SK-N-SH (cell line): ENCODE measurements at regions not wholly inside any gene's neighbourhood (a gene's known extent, or its start where the extent isn't known, plus 50 kb on each side); places are given as distances from the start of the nearest gene placed in this dataset.

Experiments
- CTCF ChIA-PET: fragments of 300-600, 350-600 bp; formaldehyde crosslinking; extraction: SDS; loops from one replicate; lab custom pipeline; 2021; lab: Yijun Ruan, JAX
- POLR2A ChIA-PET: fragments of 350-600 bp; sonication (Branson Sonifier 250); formaldehyde crosslinking; extraction: SDS; loops from one replicate; lab custom pipeline; 2020; ENCODE audit warnings: antibody characterized with exemption, inconsistent platforms; lab: Yijun Ruan, JAX
- DNase-seq: peaks from one replicate; pipeline ENCODE4 v3.0.0; 2012
- H2AFZ ChIP-seq: fragments of 200-600 bp; sonication (generic); 2 replicates; pipeline ENCODE4 v1.8.1; 2016; ENCODE audit warnings: antibody characterized with exemption, mild to moderate bottlenecking, low read depth
- H3F3A ChIP-seq: fragments of 200-600 bp; sonication (generic); replicated peaks from 2 replicates; pipeline ENCODE3; 2016; ENCODE audit warnings: antibody characterized with exemption, mild to moderate bottlenecking; ENCODE audit not compliant: insufficient read depth
- H3K27ac ChIP-seq, 2 experiments: fragments of 200-500 bp in 1 of 2; fragments of 200-600 bp in 1 of 2; sonication (Bioruptor generic) in 1 of 2; sonication (generic), shearing (Covaris generic) in 1 of 2; 2 replicates each; pipeline versions ENCODE4 v1.5.1 to v1.6.1; 2014 to 2016; ENCODE audit warnings: low read depth in 2 of 2, inconsistent platforms in 1 of 2, low read length in 1 of 2, mild to moderate bottlenecking in 1 of 2, mixed read lengths in 1 of 2
- H3K27me3 ChIP-seq: fragments of 200-600 bp; sonication (generic), shearing (Covaris generic); 2 replicates; pipeline ENCODE4 v1.6.1; 2016; ENCODE audit warnings: mixed run types; ENCODE audit not compliant: insufficient read depth
- H3K36me3 ChIP-seq, 2 experiments: fragments of 200-500 bp in 1 of 2; fragments of 200-600 bp in 1 of 2; sonication (Bioruptor generic) in 1 of 2; sonication (generic) in 1 of 2; replicated peaks in 1 of 2; 2 replicates each; pipeline versions ENCODE3 to v1.5.1; 2014 to 2016; ENCODE audit warnings: low read length in 1 of 2, mild to moderate bottlenecking in 1 of 2; ENCODE audit not compliant: insufficient read depth in 2 of 2, control insufficient read depth in 1 of 2
- H3K4me1 ChIP-seq, 2 experiments: fragments of 200-500 bp in 1 of 2; fragments of 200-600 bp in 1 of 2; sonication (Bioruptor generic) in 1 of 2; sonication (generic), shearing (Covaris generic) in 1 of 2; 2 replicates each; pipeline versions ENCODE4 v1.5.1 to v1.6.1; 2014 to 2016; ENCODE audit warnings: low read depth in 1 of 2, low read length in 1 of 2, mixed run types in 1 of 2; ENCODE audit not compliant: insufficient read depth in 2 of 2, control insufficient read depth in 1 of 2
- H3K4me2 ChIP-seq: fragments of 200-600 bp; sonication (generic), shearing (Covaris generic); 2 replicates; pipeline ENCODE4 v1.6.1; 2017; ENCODE audit warnings: mixed run types
- H3K4me3 ChIP-seq, 2 experiments: fragments of 200-500 bp in 1 of 2; fragments of 200-600 bp in 1 of 2; sonication (Bioruptor generic) in 1 of 2; sonication (generic), shearing (Covaris generic) in 1 of 2; 2 replicates each; pipeline versions ENCODE4 v1.5.1 to v1.8.1; 2014 to 2016; ENCODE audit warnings: low read depth in 2 of 2, inconsistent platforms in 1 of 2, low read length in 1 of 2, mild to moderate bottlenecking in 1 of 2, mixed read lengths in 1 of 2, moderate library complexity in 1 of 2
- H3K79me2 ChIP-seq: fragments of 200-600 bp; sonication (generic); 2 replicates; pipeline ENCODE4 v1.8.1; 2017; ENCODE audit warnings: mild to moderate bottlenecking; ENCODE audit not compliant: insufficient read depth
- H3K9ac ChIP-seq: fragments of 200-600 bp; sonication (generic); 2 replicates; pipeline ENCODE4 v1.6.1; 2017; ENCODE audit warnings: mixed run types
- H3K9me2 ChIP-seq: fragments of 200-600 bp; sonication (generic); 2 replicates; pipeline ENCODE4 v1.6.1; 2017; ENCODE audit warnings: mixed run types
- H3K9me3 ChIP-seq: fragments of 200-600 bp; sonication (generic); 2 replicates; pipeline ENCODE4 v1.6.1; 2017; ENCODE audit warnings: mixed run types, mild to moderate bottlenecking, moderate library complexity
- H4K20me1 ChIP-seq: fragments of 200-600 bp; sonication (generic); 2 replicates; pipeline ENCODE4 v1.6.1; 2017; ENCODE audit warnings: mild to moderate bottlenecking, mixed run types; ENCODE audit not compliant: insufficient read depth
- EP300 ChIP-seq, 2 experiments: IDR thresholded peaks; 2 replicates each; pipeline versions ENCODE4 v1.4.0 to v1.6.1; 2012; ENCODE audit warnings: borderline replicate concordance in 1 of 2, low read depth in 1 of 2, low read length in 1 of 2
- FOSL2 ChIP-seq: IDR thresholded peaks from 2 replicates; pipeline ENCODE4 v1.4.0; 2012; ENCODE audit warnings: low read depth, mild to moderate bottlenecking, moderate library complexity, borderline replicate concordance
- IRF3 ChIP-seq: fragments of 150-350 bp; IDR thresholded peaks from 2 replicates; pipeline ENCODE4 v1.6.1; 2016; ENCODE audit warnings: mild to moderate bottlenecking, low read depth, low read length
- MXI1 ChIP-seq: IDR thresholded peaks from 2 replicates; pipeline ENCODE4 v1.6.1; 2012; ENCODE audit warnings: mild to moderate bottlenecking, low read depth, low read length, improper control_type of control experiment
- NFIC ChIP-seq: IDR thresholded peaks from 2 replicates; pipeline ENCODE4 v1.4.0; 2012; ENCODE audit warnings: borderline replicate concordance
- RAD21 ChIP-seq: IDR thresholded peaks from 2 replicates; pipeline ENCODE4 v1.6.1; 2012; ENCODE audit warnings: mild to moderate bottlenecking, low read length
- RCOR1 ChIP-seq: fragments of 150-350 bp; IDR thresholded peaks from 2 replicates; pipeline ENCODE4 v1.6.1; 2017; ENCODE audit warnings: antibody characterized with exemption, low read length
- RFX5 ChIP-seq: IDR thresholded peaks from 2 replicates; pipeline ENCODE4 v1.6.1; 2012; ENCODE audit warnings: mild to moderate bottlenecking, improper control_type of control experiment, low read length
- TAF1 ChIP-seq: IDR thresholded peaks from 2 replicates; pipeline ENCODE4 v1.6.1; 2012; ENCODE audit warnings: low read depth, mild to moderate bottlenecking, low read length, moderate library complexity, borderline replicate concordance
- TCF12 ChIP-seq: IDR thresholded peaks from 2 replicates; pipeline ENCODE4 v1.4.0; 2012
- TEAD4 ChIP-seq: IDR thresholded peaks from 2 replicates; pipeline ENCODE4 v1.4.0; 2012; ENCODE audit warnings: mild to moderate bottlenecking, borderline replicate concordance; ENCODE audit not compliant: insufficient read depth
- WGBS: methylation state at CpG from one replicate; pipeline ENCODE4 v1.1.6; 2017; ENCODE audit warnings: low lambda C conversion rate; 5-methylcytosine and 5-hydroxymethylcytosine counted together
- TF ChIP-seq, protein P1 (sequence below): IDR thresholded peaks from 2 replicates; pipeline ENCODE4; 2012
- TF ChIP-seq, protein P2 (sequence below): IDR thresholded peaks from 2 replicates; pipeline ENCODE4 v1.4.0; 2012; ENCODE audit warnings: low read depth

- no peak for TF ChIP-seq TEAD4
- TF ChIP-seq RFX5, result no peak
- TF ChIP-seq EP300 (IDR thresholded peaks at IDR 0.05; ENCODE audit: borderline replicate concordance in 1 of 2, low read depth in 1 of 2, low read length in 1 of 2), result no peak
- TF ChIP-seq, protein P1, sequence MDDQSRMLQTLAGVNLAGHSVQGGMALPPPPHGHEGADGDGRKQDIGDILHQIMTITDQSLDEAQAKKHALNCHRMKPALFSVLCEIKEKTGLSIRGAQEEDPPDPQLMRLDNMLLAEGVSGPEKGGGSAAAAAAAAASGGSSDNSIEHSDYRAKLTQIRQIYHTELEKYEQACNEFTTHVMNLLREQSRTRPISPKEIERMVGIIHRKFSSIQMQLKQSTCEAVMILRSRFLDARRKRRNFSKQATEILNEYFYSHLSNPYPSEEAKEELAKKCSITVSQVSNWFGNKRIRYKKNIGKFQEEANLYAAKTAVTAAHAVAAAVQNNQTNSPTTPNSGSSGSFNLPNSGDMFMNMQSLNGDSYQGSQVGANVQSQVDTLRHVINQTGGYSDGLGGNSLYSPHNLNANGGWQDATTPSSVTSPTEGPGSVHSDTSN, result no peak
- TF ChIP-seq TAF1, result no peak
- no peak for TF ChIP-seq FOSL2
- TF ChIP-seq, protein P2, sequence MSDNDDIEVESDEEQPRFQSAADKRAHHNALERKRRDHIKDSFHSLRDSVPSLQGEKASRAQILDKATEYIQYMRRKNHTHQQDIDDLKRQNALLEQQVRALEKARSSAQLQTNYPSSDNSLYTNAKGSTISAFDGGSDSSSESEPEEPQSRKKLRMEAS, result no peak
- no peak for TF ChIP-seq TCF12
- TF ChIP-seq IRF3, result no peak
- TF ChIP-seq, all 33 proteins: peak for 0
These were observed 370.0 kb downstream of the FBXO8 start (continued) for GRCh38 chr4:173913496-173913895.

DNA sequence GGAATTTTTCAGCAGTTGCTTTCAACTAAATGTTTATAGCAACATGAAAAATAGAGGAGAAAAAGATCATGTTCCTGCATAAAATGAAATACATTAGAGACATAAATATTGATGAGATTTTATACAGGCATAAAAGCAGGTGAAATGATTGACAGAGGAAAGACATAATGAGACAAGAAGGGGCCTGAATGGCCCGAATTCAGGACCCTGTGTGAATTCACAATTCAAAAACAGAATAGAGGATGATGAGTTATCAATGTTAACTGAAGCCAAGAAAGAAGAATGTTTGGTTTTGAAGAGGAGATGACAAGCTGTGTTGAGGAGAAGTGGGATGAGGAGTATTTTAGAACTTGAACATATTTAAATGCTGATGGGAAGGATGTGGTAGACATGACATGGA is 371.1 kb downstream of the FBXO8 start:
- no peaks in the 10 kb centered on the region for H3K27me3 ChIP-seq
- no peak for DNase-seq
- no peak overlapping the region for H3K27ac ChIP-seq
- H2AFZ ChIP-seq, result no peak overlapping the region
- H3F3A ChIP-seq, result peaks cover 6% of the 10 kb centered on the region
- POLR2A ChIA-PET, result no interaction called here
- TF ChIP-seq RFX5, result no peak
- no peak for TF ChIP-seq RAD21
- no peaks in the 10 kb centered on the region for H3K9me2 ChIP-seq
- no peaks in the 10 kb centered on the region for H4K20me1 ChIP-seq
- no peaks in the 10 kb centered on the region for H3K36me3 ChIP-seq
- no peaks in the 10 kb centered on the region for H3K79me2 ChIP-seq
- peaks cover 0 to 2% of the 10 kb centered on the region in 2 experiments; a peak in 2 of 4 replicates for H3K4me1 ChIP-seq
- no peak overlapping the region for H3K4me2 ChIP-seq
- H3K9ac ChIP-seq, result no peak overlapping the region
- H3K4me3 ChIP-seq, result no peak overlapping the region
- 24% methylated on average over 1 of the region's 1 CpG for WGBS
- CTCF ChIA-PET, result interaction anchor here (0.6 to 0.7 kb wide), 2 partner anchors 9 to 79 kb away, joined by 3 read pairs; no protein-coding TSS in a partner anchor
- no peaks in the 10 kb centered on the region for H3K9me3 ChIP-seq

- Histone ChIP-seq H3K79me2 (no peaks in the 10 kb centered on the region), H4K20me1 (no peaks in the 10 kb centered on the region), H3K27ac (no peak overlapping the region), H3F3A (no peaks in the 10 kb centered on the region), H3K9me3 (no peaks in the 10 kb centered on the region), H3K4me1 (peaks cover 0 to 8% of the 10 kb centered on the region in 2 experiments; a peak in 2 of 4 replicates), H3K36me3 (no peaks in the 10 kb centered on the region), H3K4me3 (no peak overlapping the region), H3K27me3 (no peaks in the 10 kb centered on the region), H3K4me2 (no peak overlapping the region)
- WGBS, result 98% methylated on average over 4 of the region's 4 CpGs
- ChIA-PET CTCF (no interaction called here), POLR2A (no interaction called here)
- DNase-seq, result no peak
- TF ChIP-seq RAD21, result no peak
- no peak for TF ChIP-seq RCOR1
- TF ChIP-seq MXI1, result no peak
- no peak for TF ChIP-seq NFIC
- TF ChIP-seq, all 33 proteins: peak for 0
- H3K9me2 ChIP-seq, result no peaks in the 10 kb centered on the region
- no peak overlapping the region for H3K9ac ChIP-seq
- H2AFZ ChIP-seq, result no peak overlapping the region
These were observed 372.6 kb downstream of the FBXO8 start for GRCh38 chr4:173910891-173911290.
